Keratinocyte (primary cell): ENCODE measurements at regions not wholly inside any gene's neighbourhood (a gene's known extent, or its start where the extent isn't known, plus 50 kb on each side); places are given as distances from the start of the nearest gene placed in this dataset.

Experiments used
- EZH2 ChIP-seq: IDR thresholded peaks from one replicate; pipeline ENCODE4 v1.6.1; 2012; ENCODE audit warnings: inconsistent platforms, mild to moderate bottlenecking, low read length, moderate library complexity
- TF ChIP-seq, protein P1 (sequence below), 3 experiments: IDR thresholded peaks in 1 of 3; conservative IDR thresholded peaks in 1 of 3; optimal IDR thresholded peaks in 1 of 3; 2 replicates in 2 of 3; 3 replicates in 1 of 3; pipeline versions ENCODE3 to v1.5.1; 2011; ENCODE audit warnings: low read length in 3 of 3, mild to moderate bottlenecking in 3 of 3, moderate library complexity in 2 of 3, control low read depth in 1 of 3, inconsistent platforms in 1 of 3; ENCODE audit not compliant: insufficient read depth in 2 of 3; ENCODE audit errors: extremely low read depth in 1 of 3

DNA sequence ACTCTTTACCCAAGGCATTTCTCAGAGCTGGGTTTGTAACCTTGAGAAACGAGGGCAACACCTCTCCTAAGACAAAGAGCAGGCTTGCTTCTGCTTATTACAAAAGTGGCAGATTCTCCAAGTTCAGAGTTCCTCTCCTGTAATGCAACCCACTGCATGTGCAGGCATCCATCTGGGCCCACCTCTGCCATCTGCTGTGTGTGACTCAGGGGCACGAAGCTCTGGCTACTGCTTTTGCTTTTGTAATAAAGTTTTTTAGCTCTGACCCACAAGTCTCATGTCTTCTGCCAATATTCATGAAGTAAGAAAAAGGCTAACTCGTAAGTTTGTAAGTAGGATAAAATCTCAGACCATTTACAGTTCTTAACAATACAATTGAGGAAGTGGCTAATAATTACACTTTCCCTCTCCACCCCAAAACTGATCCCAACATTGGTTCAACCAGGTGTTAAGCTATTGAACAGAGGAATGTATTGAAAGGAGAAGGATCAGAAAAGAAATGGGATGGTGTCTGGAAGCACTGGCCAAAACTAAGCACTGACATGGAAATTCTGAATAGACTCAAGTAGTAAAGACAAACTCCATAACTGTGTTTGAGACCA, 51.7 kb upstream of the SMLR1 start:
- TF ChIP-seq EZH2, result no peak
- TF ChIP-seq, protein P1, sequence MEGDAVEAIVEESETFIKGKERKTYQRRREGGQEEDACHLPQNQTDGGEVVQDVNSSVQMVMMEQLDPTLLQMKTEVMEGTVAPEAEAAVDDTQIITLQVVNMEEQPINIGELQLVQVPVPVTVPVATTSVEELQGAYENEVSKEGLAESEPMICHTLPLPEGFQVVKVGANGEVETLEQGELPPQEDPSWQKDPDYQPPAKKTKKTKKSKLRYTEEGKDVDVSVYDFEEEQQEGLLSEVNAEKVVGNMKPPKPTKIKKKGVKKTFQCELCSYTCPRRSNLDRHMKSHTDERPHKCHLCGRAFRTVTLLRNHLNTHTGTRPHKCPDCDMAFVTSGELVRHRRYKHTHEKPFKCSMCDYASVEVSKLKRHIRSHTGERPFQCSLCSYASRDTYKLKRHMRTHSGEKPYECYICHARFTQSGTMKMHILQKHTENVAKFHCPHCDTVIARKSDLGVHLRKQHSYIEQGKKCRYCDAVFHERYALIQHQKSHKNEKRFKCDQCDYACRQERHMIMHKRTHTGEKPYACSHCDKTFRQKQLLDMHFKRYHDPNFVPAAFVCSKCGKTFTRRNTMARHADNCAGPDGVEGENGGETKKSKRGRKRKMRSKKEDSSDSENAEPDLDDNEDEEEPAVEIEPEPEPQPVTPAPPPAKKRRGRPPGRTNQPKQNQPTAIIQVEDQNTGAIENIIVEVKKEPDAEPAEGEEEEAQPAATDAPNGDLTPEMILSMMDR (optimal IDR thresholded peaks at IDR 0.05 in 1 of 3, IDR thresholded peaks at IDR 0.05 in 1 of 3, conservative IDR thresholded peaks at IDR 0.05 in 1 of 3; ENCODE audit: extremely low read depth in 1 of 3, insufficient read depth in 2 of 3, low read length in 3 of 3), result no peak
